ENCODE measurements at regions not wholly inside any gene's neighbourhood (a gene's known extent, or its start where the extent isn't known, plus 50 kb on each side); places are given as distances from the start of the nearest gene placed in this dataset.
"Not testable (repeated sequence)": the region's sequence is repeated elsewhere in the genome, so short reads cannot be mapped to it uniquely, and the experiment has no call there.

DNA sequence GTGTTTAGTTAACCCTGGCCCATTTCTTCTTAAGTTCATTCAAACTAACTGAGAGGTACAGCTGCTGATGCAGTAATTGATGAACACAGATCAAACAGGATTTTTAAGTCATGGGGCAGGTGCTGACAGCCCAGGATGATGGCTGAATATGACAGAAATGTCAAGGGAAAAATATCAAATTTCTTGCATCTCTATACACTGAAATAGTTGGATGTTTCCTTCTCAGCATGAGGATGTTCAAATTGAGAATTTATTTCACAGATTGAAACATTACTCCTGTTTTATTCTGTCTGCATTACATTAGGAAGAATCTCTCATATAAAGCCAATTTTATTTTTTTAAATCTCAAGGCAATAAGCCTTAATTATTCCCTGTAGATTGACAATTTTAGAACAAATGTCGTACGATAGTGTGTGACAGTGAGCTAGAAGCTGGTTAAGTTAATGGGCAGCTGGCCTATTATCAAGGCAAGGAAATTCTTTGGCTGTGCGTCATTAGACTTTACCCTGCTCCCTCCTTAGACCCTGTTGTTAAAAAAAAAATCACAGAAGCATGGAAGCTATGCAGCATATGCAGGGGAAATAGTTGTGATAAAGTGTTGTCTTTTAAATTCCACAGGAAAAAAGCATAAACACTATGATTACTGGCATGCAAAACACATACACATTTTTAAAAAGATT, 183.8 kb upstream of the KCNMB2 start:
- no peak for FAIRE-seq

DNA sequence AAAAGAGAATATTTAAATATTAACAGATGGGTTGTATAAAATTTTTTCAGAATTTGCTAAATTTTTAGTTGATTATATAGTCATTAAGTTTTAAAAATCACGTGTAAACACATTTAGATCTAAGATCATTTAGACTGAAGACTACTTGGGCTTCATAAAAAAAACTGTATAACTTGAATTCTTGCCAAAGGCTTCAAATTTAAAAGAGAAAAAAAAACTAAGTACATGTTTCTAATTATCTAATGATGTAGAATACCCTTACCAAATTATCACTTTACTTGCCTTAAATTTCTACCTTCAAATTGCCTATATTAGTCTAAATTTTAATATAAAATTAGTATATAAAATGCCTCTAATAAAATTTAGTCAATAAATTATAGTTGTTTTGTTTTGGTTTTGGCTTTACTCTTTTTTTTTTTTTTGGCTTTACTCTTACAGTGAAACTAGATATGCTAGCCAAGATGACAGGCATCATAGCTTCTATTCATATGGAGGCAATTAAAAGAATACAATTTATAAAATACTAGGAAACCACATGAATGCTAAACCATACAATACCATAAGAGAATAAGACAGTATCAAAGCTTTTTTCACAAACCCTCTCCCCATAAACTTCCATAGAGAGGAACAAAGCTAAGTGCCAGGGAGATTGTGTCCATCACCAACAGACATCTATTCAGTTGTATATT, 183.1 kb upstream of the KCNMB2 start:
- peak; percentile 97 for FAIRE-seq

DNA sequence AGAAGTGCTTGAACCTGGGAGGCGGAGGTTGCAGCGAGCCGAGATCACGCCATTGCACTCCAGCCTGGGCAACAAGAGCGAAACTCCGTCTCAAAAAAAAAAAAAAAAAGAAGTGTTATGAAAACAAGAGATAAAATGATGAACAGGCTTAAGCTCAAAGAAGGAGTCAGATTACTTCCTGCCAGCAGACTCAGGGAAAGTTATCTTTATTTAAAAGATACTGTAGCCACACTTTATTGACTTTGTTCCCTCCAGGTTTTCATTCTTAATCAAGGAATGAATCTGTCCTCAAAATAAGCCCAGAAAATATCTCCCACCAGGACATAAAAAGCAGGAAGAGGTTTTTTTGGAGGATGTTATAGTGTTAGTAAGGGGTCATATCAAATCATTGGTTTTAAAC, 176.5 kb upstream of the KCNMB2 start:
- no peak for FAIRE-seq

DNA sequence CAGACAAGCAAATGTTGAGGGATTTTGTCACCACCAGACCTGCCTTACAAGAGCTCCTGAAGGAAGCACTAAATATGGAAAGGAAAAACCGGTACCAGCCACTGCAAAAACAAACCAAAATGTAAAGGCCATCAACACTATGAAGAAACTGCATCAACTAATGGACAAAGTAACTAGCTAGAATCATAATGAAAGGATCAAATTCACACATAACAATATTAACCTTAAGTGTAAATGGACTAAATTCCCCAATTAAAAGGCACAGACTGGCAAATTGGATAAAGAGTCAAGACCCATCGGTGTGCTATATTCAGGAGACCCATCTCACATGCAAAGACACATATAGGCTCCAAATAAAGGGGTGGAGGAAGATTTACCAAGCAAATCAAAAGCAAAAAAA, 173.2 kb upstream of the KCNMB2 start:
- FAIRE-seq: not testable (repeated sequence)

DNA sequence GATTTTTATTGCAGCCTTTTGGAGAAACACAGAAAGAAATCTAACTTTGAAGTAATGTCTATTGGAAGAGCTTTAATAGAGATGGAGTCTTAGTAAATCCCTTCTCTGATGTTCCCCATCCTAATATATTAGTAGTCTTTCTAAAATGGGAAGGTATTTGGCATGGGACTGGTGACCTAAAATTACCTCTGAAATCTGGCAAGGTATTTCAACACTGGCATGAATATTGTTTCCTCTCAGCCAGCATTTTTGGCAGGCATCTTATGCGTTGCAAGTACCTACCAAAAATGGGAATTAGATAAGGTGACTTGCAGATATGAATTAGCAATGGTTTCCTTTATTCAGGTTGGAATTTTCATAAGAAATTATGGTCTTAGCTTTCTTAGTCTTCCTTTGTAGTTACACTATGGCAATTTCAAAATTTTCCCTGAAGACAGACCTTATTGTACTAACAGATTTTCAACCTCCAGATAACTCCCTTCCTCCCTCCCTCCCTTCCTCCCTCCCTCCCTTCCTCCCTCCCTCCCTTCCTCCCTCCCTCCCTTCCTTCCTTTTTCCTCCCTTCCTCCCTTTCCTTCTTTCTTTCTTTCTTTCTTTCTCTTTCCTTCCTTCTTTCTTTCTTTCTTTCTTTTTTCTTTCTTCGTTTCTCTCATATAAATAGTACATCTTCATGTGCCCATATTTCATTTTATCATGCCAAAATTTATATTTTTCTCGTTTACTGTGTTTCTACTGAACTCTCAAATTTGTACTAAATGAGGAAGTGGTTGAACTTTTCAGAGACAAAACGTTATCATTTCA, 168.2 kb upstream of the KCNMB2 start:
- no peak for FAIRE-seq

DNA sequence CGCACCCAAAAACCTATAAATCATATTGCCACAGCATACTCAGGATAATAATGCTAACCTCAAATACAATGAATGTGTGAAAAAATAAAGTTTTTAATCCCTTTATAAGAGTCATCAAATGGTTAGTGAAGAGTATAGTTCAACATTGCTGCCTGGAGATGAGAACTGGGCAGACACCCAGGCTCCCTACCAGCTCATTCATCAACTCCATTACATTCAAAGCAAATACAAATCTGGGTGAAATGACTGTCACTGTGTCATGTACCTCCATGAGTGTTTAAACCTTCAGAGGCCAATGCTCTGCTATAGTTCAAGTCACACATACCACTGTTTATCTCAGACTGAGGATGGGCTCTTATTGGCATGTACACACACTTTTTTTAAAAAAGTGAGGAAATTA, 167.2 kb upstream of the KCNMB2 start:
- FAIRE-seq: no peak

DNA sequence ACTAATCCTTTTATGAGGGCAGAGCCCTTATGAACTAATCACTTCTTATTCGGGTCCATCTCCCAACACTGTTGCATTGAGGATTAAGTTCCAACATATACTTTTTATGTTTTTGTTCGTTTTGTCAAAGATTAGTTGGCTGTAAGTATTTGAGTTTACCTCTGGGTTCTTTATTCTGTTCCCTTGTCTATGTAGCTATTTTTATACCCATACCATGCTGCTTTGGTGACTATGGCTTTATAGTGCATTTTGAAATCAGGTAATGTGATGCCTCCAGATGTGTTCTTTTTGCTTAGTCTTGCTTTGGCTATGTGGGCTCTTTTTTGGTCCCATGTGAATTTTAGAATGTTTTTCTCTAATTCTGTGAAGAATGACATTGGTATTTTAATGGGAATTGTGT, 166.4 kb upstream of the KCNMB2 start:
- no peak for FAIRE-seq

DNA sequence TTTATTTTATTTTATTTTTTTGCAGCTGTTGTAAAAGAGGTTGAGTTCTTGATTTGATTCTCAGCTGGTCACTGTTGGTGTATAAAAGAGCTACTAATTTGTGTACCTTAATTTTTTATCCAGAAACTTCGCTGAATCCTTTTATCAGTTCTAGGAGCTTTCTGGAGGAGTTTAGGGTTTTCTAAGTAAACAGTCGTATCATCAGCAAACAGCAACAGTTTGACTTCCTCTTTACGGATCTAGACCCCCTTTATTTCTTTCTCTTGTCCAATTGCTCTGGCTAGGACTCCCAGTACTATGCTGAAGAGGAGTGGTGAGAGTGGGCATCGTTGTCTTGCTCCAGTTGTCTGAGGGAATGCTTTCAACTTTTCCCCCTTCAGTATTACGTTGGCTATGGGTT, 165.8 kb upstream of the KCNMB2 start:
- no peak for FAIRE-seq

DNA sequence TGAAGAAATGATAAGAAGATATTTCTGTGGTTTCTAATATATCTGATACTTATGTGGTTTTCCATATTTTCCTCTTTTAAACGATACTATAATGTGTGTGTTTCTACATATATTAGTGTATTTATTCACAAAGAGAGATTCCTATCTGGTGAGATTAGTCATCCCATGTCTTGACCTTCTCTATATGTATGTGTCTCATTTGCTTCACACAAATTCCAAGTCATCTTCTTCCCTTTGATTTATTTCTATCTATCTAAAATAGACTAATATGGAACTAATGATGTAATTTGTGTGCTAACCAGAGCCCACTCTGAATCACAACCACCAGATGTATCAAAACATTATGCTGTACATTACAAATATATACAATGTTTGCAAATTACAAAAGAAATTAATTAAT, 154.7 kb upstream of the KCNMB2 start:
- FAIRE-seq: peak; percentile 58

DNA sequence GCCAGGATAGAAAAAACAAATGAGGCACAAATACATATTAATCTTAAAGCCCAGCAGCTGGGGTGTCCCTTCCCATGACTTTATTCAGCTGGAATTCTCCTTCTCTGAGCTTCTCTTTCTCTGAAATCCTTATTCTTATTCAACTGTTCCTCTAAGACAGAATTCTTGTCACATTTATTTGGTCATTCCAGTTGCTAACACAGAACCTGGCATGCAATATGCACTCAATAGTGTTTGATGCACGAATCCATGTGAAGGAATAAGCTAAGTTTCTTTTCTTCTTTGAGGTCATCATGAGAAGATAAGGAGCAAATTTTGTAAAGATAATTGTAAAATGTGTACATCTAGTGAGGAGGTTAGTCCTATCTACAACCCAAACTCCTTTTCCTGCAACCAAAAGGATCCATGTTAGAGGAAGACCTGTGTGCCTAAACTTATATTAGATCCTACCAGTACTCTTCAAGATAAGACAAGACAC, 154.2 kb upstream of the KCNMB2 start:
- no peak for FAIRE-seq

DNA sequence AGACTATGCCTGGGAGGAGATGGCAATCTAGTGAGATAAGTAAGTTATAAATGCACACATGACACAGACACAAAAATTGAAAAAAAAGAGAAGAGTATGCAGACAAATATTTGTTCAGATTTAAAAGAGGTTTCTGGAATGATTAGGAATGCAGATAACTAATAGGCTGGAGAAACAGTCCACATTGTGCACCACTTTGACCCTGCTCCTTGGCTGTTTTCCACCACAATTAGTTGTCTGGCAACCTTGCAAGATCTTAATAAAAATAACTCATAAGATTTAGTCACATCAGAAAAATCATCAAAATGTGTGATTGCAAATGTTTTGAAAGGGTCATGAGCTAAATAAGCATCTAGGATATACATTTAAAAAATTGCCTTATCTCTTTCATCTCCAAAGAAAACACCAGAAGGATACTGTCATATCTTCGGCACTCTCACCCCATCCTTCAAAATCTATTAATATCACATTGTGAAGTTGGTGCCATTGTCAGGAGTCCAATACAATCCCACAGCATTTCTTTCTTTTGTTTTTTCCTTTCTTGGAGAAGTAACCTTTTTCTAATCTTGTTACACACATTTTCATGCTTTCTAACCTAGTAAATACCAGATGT, 153.7 kb upstream of the KCNMB2 start:
- peak; percentile 97 for FAIRE-seq

DNA sequence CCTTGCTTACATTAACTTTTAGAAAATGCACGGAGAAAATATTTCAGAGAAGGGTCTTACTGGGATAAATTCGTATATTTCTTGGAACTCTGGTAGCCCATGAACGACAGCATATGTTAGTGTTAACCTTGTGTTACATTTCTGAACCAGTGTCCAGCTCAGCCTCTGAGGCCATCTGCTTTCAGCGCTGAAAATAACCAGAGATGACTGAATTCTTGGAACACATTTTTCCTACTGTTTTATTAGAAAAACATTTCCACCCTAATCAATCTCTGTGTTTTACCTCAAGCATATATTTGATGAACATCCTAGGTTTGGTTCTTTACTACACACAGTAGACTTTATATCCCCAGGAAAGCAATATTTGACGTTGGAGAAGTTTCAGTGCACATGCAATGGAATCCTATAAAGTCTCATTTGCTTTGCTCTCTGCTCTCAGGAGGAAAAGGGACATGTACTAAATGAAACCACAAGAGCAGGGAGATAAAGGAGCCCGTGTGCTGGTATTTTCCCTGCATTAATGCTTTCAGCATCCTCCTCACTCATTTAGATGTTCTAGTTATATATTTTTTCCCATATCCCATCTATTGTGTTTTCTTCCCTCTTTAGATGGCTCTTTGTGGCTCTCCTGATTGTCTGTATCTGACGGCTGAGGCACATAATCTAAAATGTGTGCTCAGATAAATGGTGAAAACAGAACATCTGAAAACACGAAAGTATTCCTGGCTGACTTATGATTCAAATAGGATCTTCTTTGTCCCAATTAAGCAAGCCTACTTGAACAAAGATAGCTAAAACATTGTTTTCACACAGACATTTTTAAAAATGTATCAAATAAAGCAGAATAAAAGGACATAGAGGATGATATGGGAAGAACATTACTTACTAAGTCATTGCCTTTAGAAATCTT, 151.7 kb upstream of the KCNMB2 start:
- FAIRE-seq: peak; percentile 98

DNA sequence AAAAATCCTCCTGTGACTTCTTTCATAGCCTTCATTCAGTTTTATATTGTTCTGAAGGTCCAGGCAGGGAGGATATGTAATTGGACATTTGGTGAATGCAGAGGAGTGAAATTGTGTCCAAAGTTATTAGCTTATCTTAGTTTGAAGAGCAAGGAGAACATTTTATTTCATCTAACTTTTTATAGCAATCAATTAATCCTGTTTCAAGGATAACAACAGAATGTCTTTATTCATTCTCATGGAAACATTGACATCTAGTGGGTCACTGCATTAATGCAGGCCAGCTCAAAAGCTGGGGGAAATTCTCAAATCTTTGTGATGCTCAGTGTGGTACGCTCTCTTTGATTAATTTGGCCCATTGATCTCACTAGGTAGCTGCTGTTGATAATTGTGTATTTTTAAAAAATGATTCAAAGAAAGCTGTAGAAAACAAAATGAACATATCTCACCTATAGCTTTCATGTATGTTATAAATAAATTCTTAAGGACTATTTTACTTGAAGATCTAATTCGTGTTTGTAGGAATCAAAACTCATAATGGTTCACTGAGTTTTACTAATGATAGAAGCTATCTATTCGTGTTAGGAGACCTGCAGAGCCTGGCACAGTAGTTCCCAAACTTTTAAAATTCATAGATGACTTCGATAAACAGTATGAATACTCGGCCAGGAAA, 150.8 kb upstream of the KCNMB2 start:
- no peak for FAIRE-seq

DNA sequence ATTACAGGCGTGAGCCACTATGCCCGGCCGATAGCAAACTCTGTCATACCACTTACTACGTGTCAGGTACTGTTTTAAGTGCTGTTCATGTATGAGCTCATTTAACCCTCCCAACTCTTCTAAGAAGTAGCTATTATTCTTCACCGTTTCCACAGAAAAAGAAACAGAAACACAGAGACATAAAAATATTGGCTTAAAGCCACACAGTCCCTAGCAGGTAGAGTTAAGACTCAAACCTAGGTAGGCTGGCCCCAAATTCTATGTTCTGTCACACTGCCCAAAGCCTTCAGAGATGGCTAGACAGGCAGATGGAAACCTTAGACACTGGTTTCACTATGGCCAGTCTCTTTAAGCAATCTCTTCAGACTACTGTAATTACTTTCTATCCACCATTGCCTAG, 149.8 kb upstream of the KCNMB2 start:
- FAIRE-seq: no peak

DNA sequence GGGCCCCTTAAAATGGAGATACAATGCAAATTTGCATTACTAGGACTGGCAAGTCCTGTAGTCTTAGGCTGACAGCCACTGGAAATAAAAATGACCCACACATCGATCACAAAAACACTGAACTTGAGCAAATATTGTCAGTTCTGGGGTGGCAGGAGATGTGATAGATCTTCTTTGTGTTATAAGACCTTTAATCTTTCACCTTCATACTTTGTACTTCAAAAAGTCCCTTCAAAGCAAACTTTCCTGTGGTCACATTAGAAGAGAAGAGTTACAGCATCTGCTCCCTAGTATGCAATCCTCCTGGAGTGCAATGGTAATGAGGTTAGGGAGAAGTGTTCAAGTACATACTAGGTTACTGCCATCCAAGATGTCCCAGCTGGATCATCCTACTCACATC, 149.4 kb upstream of the KCNMB2 start:
- no peak for FAIRE-seq

DNA sequence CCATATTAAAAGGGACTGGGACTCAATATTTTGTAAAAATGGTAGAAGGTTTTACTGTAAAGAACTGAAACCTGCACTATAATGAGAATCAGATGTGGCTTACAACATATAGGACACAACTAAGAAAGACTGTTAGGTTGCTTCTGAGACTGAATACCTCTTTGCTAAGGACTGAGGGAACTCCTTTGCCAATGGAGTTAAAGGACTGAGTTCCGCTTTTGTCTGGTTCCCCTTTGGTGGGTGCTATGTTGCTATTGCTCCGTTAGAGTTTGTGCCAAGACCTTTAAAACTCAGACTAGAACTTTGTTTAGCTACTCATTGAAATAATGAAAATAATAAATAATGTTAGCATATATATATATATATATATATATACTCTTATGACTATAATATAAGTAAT, 147.8 kb upstream of the KCNMB2 start:
- FAIRE-seq: no peak

DNA sequence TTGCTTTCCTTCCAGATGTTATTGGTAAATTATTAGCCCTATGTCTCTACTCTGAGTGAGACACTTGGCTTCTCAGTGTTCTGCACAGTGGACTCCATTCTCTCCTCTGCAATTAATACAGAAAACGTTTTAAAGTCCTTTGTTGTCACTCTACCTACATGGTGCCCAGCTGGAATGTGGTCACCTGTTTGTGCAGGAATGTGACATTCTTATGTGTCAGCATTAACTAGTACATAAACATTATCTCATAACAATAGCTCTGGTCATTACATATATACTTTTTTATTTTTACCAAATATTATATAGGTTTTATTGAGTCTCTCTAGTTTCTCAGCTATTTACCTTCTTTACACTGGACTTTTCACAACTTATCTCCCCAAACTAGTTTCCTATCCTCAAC, 147.0 kb upstream of the KCNMB2 start:
- no peak for FAIRE-seq

DNA sequence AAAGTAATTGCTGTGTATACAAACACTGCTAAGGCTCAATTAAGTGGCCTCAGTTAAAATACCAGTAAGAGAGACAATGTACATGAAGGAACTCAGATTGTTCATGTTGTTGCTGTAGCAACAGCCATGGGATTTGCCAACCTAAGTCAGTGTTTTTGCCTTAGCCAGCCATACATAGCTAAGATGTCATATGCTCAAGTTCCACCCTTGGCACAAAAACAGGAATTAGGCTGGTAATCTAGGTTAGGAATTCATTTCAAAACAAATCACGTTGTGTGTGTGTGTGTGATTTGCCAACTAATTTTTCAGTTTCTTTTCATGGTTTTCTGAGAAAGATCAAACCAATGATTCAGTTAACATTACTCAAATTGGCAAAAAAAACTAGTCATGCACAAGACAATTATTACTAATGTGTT, 143.7 kb upstream of the KCNMB2 start:
- FAIRE-seq: no peak

DNA sequence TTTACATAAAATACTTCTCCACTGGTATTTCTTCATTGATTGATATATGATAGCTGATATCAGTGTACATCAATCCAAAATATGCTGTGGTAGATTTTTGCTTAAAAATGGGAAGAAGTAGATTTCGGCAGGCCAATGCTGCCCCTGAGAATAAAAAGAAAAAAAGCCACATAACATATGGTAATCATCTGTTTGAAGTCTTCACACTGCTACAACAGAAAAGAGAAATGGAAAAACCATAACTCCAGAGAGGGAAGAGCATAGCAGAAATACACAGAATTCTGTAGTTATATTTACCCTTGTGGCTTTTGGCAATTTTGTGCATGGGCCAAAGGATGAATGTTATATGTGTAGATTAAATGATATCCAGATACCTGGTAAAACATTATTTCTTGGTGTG, 143.1 kb upstream of the KCNMB2 start:
- no peak for FAIRE-seq

DNA sequence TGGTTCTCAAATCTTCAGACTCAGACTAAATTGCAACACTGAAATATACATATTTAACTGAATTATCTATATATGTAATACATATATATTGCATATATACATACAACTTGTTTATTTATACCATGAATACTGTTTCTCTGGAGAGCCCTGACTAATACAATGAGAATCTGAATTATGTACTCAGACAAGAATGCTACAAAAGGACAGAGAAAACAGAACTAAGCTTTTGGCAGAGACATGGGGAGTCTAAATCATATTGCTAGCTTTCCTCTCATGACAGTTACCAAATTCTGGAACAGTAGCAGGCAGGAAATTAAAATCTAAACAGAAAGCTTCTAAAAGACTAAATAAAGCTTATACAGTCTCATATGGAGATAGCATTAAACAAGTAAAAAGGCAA, 142.4 kb upstream of the KCNMB2 start:
- FAIRE-seq: peak; percentile 58

DNA sequence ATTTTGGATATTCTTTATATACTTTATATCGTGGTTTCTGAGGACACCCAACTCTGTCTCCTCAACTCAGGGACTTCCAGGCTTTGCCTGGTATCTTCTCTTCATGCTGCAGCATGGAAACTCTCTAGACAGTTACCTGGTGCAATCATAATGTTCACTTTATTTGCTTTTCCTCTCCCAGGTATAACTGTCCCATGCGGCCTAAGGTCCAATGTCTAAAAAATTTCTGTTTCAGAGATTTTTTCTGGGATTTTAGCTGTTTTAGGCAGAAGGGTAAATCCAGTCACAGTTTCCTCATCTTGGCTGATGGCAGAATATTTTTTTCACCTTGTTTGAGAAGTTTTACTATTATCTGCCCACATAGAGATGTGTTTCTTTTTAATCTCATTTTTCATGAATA, 139.9 kb upstream of the KCNMB2 start:
- no peak for FAIRE-seq

DNA sequence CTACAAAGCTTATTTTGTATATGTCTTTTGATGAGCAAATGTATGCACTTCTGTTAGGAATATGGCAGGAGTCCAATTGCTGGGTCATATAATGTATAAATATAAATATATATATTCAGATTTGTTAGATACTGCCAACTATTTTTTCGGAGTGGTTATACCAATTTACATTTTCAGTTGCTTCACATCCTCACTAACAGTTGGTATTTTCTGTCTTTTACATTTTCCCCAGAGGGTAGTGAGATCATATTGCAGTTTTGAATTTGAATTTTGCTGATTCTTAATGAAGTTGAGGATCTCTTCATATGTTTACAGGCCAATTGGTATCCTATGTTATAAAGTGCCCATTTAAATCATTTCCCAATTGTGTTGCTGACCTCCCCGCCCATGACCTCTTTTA, 139.0 kb upstream of the KCNMB2 start:
- no peak for FAIRE-seq
